HCT116 (cell line): ENCODE measurements at regions not wholly inside any gene's neighbourhood (a gene's known extent, or its start where the extent isn't known, plus 50 kb on each side); places are given as distances from the start of the nearest gene placed in this dataset.

ENCODE experiments used
- CEBPB ChIP-seq: IDR thresholded peaks from 2 replicates; pipeline ENCODE4 v1.6.1; 2012; ENCODE audit warnings: low read depth
- YY1 ChIP-seq: IDR thresholded peaks from 2 replicates; pipeline ENCODE4 v1.6.1; 2011; ENCODE audit warnings: low read length, low read depth, moderate library complexity, mild to moderate bottlenecking; ENCODE audit not compliant: insufficient replicate concordance; ENCODE audit errors: extremely low read depth

- TF ChIP-seq CEBPB (no peak), YY1 (no peak)
Observed at GRCh38 chr5:4093970-4094369, 498.3 kb downstream of the IRX1 start.
